Gastrocnemius medialis (tissue), 4 donors: ENCODE measurements at regions not wholly inside any gene's neighbourhood (a gene's known extent, or its start where the extent isn't known, plus 50 kb on each side); places are given as distances from the start of the nearest gene placed in this dataset.

ENCODE experiments used
- CTCF ChIP-seq, 5 experiments: fragments of 450-650 bp in 3 of 5; fragments of 200-600 bp in 2 of 5; sonication (generic) in 2 of 5; IDR thresholded peaks in 4 of 5; conservative IDR thresholded peaks in 1 of 5; 1 replicate in 4 of 5; 2 replicates in 1 of 5; pipeline ENCODE4 v1.5.1; 2016 to 2019; ENCODE audit warnings: antibody characterized with exemption in 5 of 5, mild to moderate bottlenecking in 3 of 5, moderate library complexity in 3 of 5
- POLR2A ChIP-seq, 2 donors: fragments of 450-650 bp; IDR thresholded peaks; one replicate each; pipeline ENCODE4 v1.6.1; 2017; ENCODE audit warnings: antibody characterized with exemption in 2 of 2, mild to moderate bottlenecking in 2 of 2, moderate library complexity in 2 of 2

GRCh38 chr15:47400603-47401002 is 316.7 kb upstream of the SEMA6D start:
- TF ChIP-seq CTCF (IDR thresholded peaks at IDR 0.05 in 4 of 5, conservative IDR thresholded peaks at IDR 0.05 in 1 of 5) (no peak), POLR2A (IDR thresholded peaks at IDR 0.05) (no peak)
